ENCODE measurements at regions not wholly inside any gene's neighbourhood (a gene's known extent, or its start where the extent isn't known, plus 50 kb on each side); places are given as distances from the start of the nearest gene placed in this dataset.

GRCh38 chr4:145338568-145338967 is 143.1 kb upstream of the SMAD1 start:
- DNase-seq (ENCODE audit: low spot score) (no peak), ATAC-seq (no peak)
- H3K27ac Mint-ChIP-seq: no peak overlapping the region
- peaks cover 0 to 17% of the 10 kb centered on the region in 2 donors for H3K27me3 Mint-ChIP-seq
- H3K4me1 Mint-ChIP-seq (ENCODE audit: low read depth in 2 of 2): no peaks in the 10 kb centered on the region
- no peak overlapping the region for H3K4me3 Mint-ChIP-seq
- no peaks in the 10 kb centered on the region for H3K36me3 Mint-ChIP-seq
- H3K9me3 Mint-ChIP-seq: no peaks in the 10 kb centered on the region

GRCh38 chr4:145337391-145337790 is 144.3 kb upstream of the SMAD1 start:
- Mint-ChIP-seq H3K36me3 (no peaks in the 10 kb centered on the region), H3K9me3 (no peaks in the 10 kb centered on the region), H3K4me3 (no peak overlapping the region), H3K27me3 (peaks cover 2 to 27% of the 10 kb centered on the region in 2 donors), H3K4me1 (ENCODE audit: low read depth in 2 of 2) (no peaks in the 10 kb centered on the region), H3K27ac (no peak overlapping the region)
- no peak for ATAC-seq
- DNase-seq (ENCODE audit: low spot score): no peak

GRCh38 chr4:145333786-145334185 is 147.9 kb upstream of the SMAD1 start:
- no peaks in the 10 kb centered on the region for H3K9me3 Mint-ChIP-seq
- H3K27me3 Mint-ChIP-seq: peaks cover 2 to 28% of the 10 kb centered on the region in 2 donors
- H3K4me1 Mint-ChIP-seq (ENCODE audit: low read depth in 2 of 2): no peaks in the 10 kb centered on the region
- H3K4me3 Mint-ChIP-seq: no peak overlapping the region
- no peak overlapping the region for H3K27ac Mint-ChIP-seq
- H3K36me3 Mint-ChIP-seq: no peaks in the 10 kb centered on the region
- DNase-seq (ENCODE audit: low spot score): no peak
- ATAC-seq: no peak

GRCh38 chr4:145326491-145326890 is 146.1 kb upstream of the OTUD4 start:
- DNase-seq (ENCODE audit: low spot score) (no peak), ATAC-seq (no peak)
- H3K4me1 Mint-ChIP-seq (ENCODE audit: low read depth in 2 of 2): no peaks in the 10 kb centered on the region
- H3K36me3 Mint-ChIP-seq: no peaks in the 10 kb centered on the region
- H3K27ac Mint-ChIP-seq: no peak overlapping the region
- peaks cover 5 to 24% of the 10 kb centered on the region in 2 donors for H3K27me3 Mint-ChIP-seq
- peaks cover 7% of the 10 kb centered on the region for H3K9me3 Mint-ChIP-seq
- no peak overlapping the region for H3K4me3 Mint-ChIP-seq

- Mint-ChIP-seq H3K4me3 (no peak overlapping the region), H3K36me3 (no peaks in the 10 kb centered on the region), H3K27me3 (peaks cover 8 to 21% of the 10 kb centered on the region in 2 donors), H3K27ac (no peak overlapping the region), H3K9me3 (peaks cover 7% of the 10 kb centered on the region), H3K4me1 (ENCODE audit: low read depth in 2 of 2) (no peaks in the 10 kb centered on the region)
- DNase-seq (ENCODE audit: low spot score): no peak
- no peak for ATAC-seq
Measured at GRCh38 chr4:145324161-145324560, 143.8 kb upstream of the OTUD4 start.

- no peaks in the 10 kb centered on the region for H3K36me3 Mint-ChIP-seq
- peaks cover 6 to 9% of the 10 kb centered on the region in 2 donors for H3K27me3 Mint-ChIP-seq
- ATAC-seq: no peak
- no peak overlapping the region for H3K27ac Mint-ChIP-seq
- H3K9me3 Mint-ChIP-seq: no peaks in the 10 kb centered on the region
- no peak overlapping the region for H3K4me3 Mint-ChIP-seq
- no peaks in the 10 kb centered on the region for H3K4me1 Mint-ChIP-seq (ENCODE audit: low read depth in 2 of 2)
- DNase-seq (ENCODE audit: low spot score): no peak
Measured at GRCh38 chr4:145320294-145320693, 139.9 kb upstream of the OTUD4 start.

- ATAC-seq (no peak), DNase-seq (ENCODE audit: low spot score) (no peak)
- Mint-ChIP-seq H3K9me3 (no peaks in the 10 kb centered on the region), H3K27me3 (peaks cover 6 to 7% of the 10 kb centered on the region in 2 donors), H3K4me1 (ENCODE audit: low read depth in 2 of 2) (no peaks in the 10 kb centered on the region), H3K27ac (no peak overlapping the region), H3K4me3 (no peak overlapping the region), H3K36me3 (no peaks in the 10 kb centered on the region)
Measured at GRCh38 chr4:145319751-145320150, 139.4 kb upstream of the OTUD4 start.

- no peak for ATAC-seq
- Mint-ChIP-seq H3K9me3 (no peaks in the 10 kb centered on the region), H3K36me3 (no peaks in the 10 kb centered on the region), H3K27ac (no peak overlapping the region), H3K27me3 (peaks cover 6 to 7% of the 10 kb centered on the region in 2 donors), H3K4me1 (ENCODE audit: low read depth in 2 of 2) (no peaks in the 10 kb centered on the region), H3K4me3 (no peak overlapping the region)
- no peak for DNase-seq (ENCODE audit: low spot score)
Measured at GRCh38 chr4:145316897-145317574, 136.6 kb upstream of the OTUD4 start.

- Mint-ChIP-seq H3K4me3 (no peak overlapping the region), H3K27ac (no peak overlapping the region), H3K9me3 (no peaks in the 10 kb centered on the region), H3K4me1 (ENCODE audit: low read depth in 2 of 2) (no peaks in the 10 kb centered on the region), H3K27me3 (peaks cover 9 to 11% of the 10 kb centered on the region in 2 donors), H3K36me3 (no peaks in the 10 kb centered on the region)
- DNase-seq (ENCODE audit: low spot score) (no peak), ATAC-seq (no peak)
Measured at GRCh38 chr4:145315811-145316225, 135.4 kb upstream of the OTUD4 start.

- no peaks in the 10 kb centered on the region for H3K9me3 Mint-ChIP-seq
- H3K36me3 Mint-ChIP-seq: no peaks in the 10 kb centered on the region
- ATAC-seq: no peak
- H3K27ac Mint-ChIP-seq: no peak overlapping the region
- peaks cover 16 to 17% of the 10 kb centered on the region in 2 donors for H3K27me3 Mint-ChIP-seq
- no peak overlapping the region for H3K4me3 Mint-ChIP-seq
- DNase-seq (ENCODE audit: low spot score): no peak
- H3K4me1 Mint-ChIP-seq (ENCODE audit: low read depth in 2 of 2): no peaks in the 10 kb centered on the region
Measured at GRCh38 chr4:145308598-145308997, 128.2 kb upstream of the OTUD4 start.

- Mint-ChIP-seq H3K4me3 (no peak overlapping the region), H3K36me3 (no peaks in the 10 kb centered on the region), H3K27ac (no peak overlapping the region), H3K9me3 (no peaks in the 10 kb centered on the region), H3K27me3 (peaks cover 16 to 17% of the 10 kb centered on the region in 2 donors), H3K4me1 (ENCODE audit: low read depth in 2 of 2) (no peaks in the 10 kb centered on the region)
- ATAC-seq: no peak
- DNase-seq (ENCODE audit: low spot score): no peak
Measured at GRCh38 chr4:145307763-145308430, 127.5 kb upstream of the OTUD4 start.

- H3K27ac Mint-ChIP-seq: no peak overlapping the region
- no peak for DNase-seq (ENCODE audit: low spot score)
- H3K9me3 Mint-ChIP-seq: no peaks in the 10 kb centered on the region
- no peaks in the 10 kb centered on the region for H3K36me3 Mint-ChIP-seq
- H3K4me3 Mint-ChIP-seq: no peak overlapping the region
- no peak for ATAC-seq
- H3K27me3 Mint-ChIP-seq: peaks cover 16 to 17% of the 10 kb centered on the region in 2 donors
- no peaks in the 10 kb centered on the region for H3K4me1 Mint-ChIP-seq (ENCODE audit: low read depth in 2 of 2)
Measured at GRCh38 chr4:145307120-145307519, 126.7 kb upstream of the OTUD4 start.

- Mint-ChIP-seq H3K27ac (no peak overlapping the region), H3K4me1 (ENCODE audit: low read depth in 2 of 2) (no peaks in the 10 kb centered on the region), H3K4me3 (no peak overlapping the region), H3K9me3 (no peaks in the 10 kb centered on the region), H3K36me3 (no peaks in the 10 kb centered on the region), H3K27me3 (peaks cover 0 to 8% of the 10 kb centered on the region in 2 donors)
- ATAC-seq: no peak
- no peak for DNase-seq (ENCODE audit: low spot score)
Measured at GRCh38 chr4:145302725-145303124, 122.3 kb upstream of the OTUD4 start.

GRCh38 chr4:145301386-145302080 is 121.1 kb upstream of the OTUD4 start:
- Mint-ChIP-seq H3K9me3 (no peaks in the 10 kb centered on the region), H3K4me1 (ENCODE audit: low read depth in 2 of 2) (no peaks in the 10 kb centered on the region), H3K4me3 (no peak overlapping the region), H3K36me3 (no peaks in the 10 kb centered on the region), H3K27ac (no peak overlapping the region), H3K27me3 (peaks cover 0 to 6% of the 10 kb centered on the region in 2 donors)
- DNase-seq (ENCODE audit: low spot score) (no peak), ATAC-seq (no peak)
